H9 (cell line): ENCODE measurements at regions not wholly inside any gene's neighbourhood (a gene's known extent, or its start where the extent isn't known, plus 50 kb on each side); places are given as distances from the start of the nearest gene placed in this dataset.
"Not testable (repeated sequence)": the region's sequence is repeated elsewhere in the genome, so short reads cannot be mapped to it uniquely, and the experiment has no call there.

Experiments
- DNase-seq: peaks from one replicate; pipeline ENCODE4 v3.0.0-alpha.2; 2017
- H2AFZ ChIP-seq: one replicate; pipeline ENCODE4 v1.6.1; 2013; ENCODE audit warnings: mild to moderate bottlenecking, low read length, control low read depth, moderate library complexity
- H2AK5ac ChIP-seq: 2 replicates; pipeline ENCODE4 v1.6.1; 2013; ENCODE audit warnings: low read length, control low read depth, mixed read lengths; ENCODE audit not compliant: insufficient read length
- H2BK120ac ChIP-seq: one replicate; pipeline ENCODE4 v1.6.1; 2013; ENCODE audit warnings: low read depth, mild to moderate bottlenecking, low read length, control low read depth, inconsistent platforms; ENCODE audit not compliant: poor library complexity, severe bottlenecking
- H2BK12ac ChIP-seq: 2 replicates; pipeline ENCODE4 v1.6.1; 2013; ENCODE audit warnings: low read length, control low read depth, mixed read lengths, low read depth; ENCODE audit not compliant: insufficient read length
- H2BK15ac ChIP-seq: 2 replicates; pipeline ENCODE4 v1.6.1; 2013; ENCODE audit warnings: low read depth, low read length, control low read depth
- H2BK20ac ChIP-seq: one replicate; pipeline ENCODE4 v1.6.1; 2013; ENCODE audit warnings: low read depth, mild to moderate bottlenecking, low read length, control low read depth, inconsistent platforms; ENCODE audit not compliant: poor library complexity, severe bottlenecking
- H2BK5ac ChIP-seq: 2 replicates; pipeline ENCODE4 v1.6.1; 2013; ENCODE audit warnings: low read length, control low read depth, mixed read lengths; ENCODE audit not compliant: insufficient read length
- H3K14ac ChIP-seq: 2 replicates; pipeline ENCODE4 v1.6.1; 2013; ENCODE audit warnings: low read length, control low read depth; ENCODE audit not compliant: insufficient read depth
- H3K18ac ChIP-seq: 2 replicates; pipeline ENCODE4 v1.6.1; 2013; ENCODE audit warnings: low read depth, mild to moderate bottlenecking, mixed read lengths, low read length, control low read depth; ENCODE audit not compliant: insufficient read length
- H3K23ac ChIP-seq: 2 replicates; pipeline ENCODE4 v1.6.1; 2013; ENCODE audit warnings: low read length, control low read depth, mixed read lengths, low read depth; ENCODE audit not compliant: insufficient read length
- H3K23me2 ChIP-seq: 2 replicates; pipeline ENCODE4 v1.6.1; 2013; ENCODE audit warnings: low read depth, mild to moderate bottlenecking, mixed read lengths, low read length, control low read depth; ENCODE audit not compliant: insufficient read length, poor library complexity, severe bottlenecking
- H3K27ac ChIP-seq: 2 replicates; pipeline ENCODE4 v1.5.1; 2013; ENCODE audit warnings: low read length, control low read depth, mixed read lengths, low read depth; ENCODE audit not compliant: insufficient read length
- H3K27me3 ChIP-seq: 2 replicates; pipeline ENCODE4 v1.6.1; 2013; ENCODE audit warnings: low read length, control low read depth, inconsistent platforms; ENCODE audit not compliant: insufficient read depth
- H3K4ac ChIP-seq: 2 replicates; pipeline ENCODE4 v1.6.1; 2013; ENCODE audit warnings: low read depth, mild to moderate bottlenecking, control low read depth, inconsistent platforms, low read length, moderate library complexity
- H3K4me1 ChIP-seq: 2 replicates; pipeline ENCODE4 v1.6.1; 2013; ENCODE audit warnings: low read length, control low read depth, inconsistent platforms; ENCODE audit not compliant: insufficient read depth
- H3K4me2 ChIP-seq: 2 replicates; pipeline ENCODE4 v1.6.1; 2013; ENCODE audit warnings: low read length, control low read depth, mixed read lengths; ENCODE audit not compliant: insufficient read length, insufficient read depth
- H3K56ac ChIP-seq: 2 replicates; pipeline ENCODE4 v1.6.1; 2013; ENCODE audit warnings: low read depth, mild to moderate bottlenecking, mixed read lengths, low read length, control low read depth; ENCODE audit not compliant: insufficient read length
- H3K79me1 ChIP-seq: 2 replicates; pipeline ENCODE4 v1.6.1; 2013; ENCODE audit warnings: low read depth, mild to moderate bottlenecking, moderate library complexity, low read length, control low read depth, inconsistent platforms; ENCODE audit not compliant: insufficient read depth, poor library complexity, severe bottlenecking
- H3K79me2 ChIP-seq: 2 replicates; pipeline ENCODE4 v1.6.1; 2013; ENCODE audit warnings: low read length, control low read depth, inconsistent platforms; ENCODE audit not compliant: insufficient read depth
- H3K9ac ChIP-seq: 2 replicates; pipeline ENCODE4 v1.6.1; 2013; ENCODE audit warnings: low read length, control low read depth, mixed read lengths; ENCODE audit not compliant: insufficient read length; ENCODE audit errors: extremely low read depth
- H3K9me3 ChIP-seq: one replicate; pipeline ENCODE4 v1.6.1; 2013; ENCODE audit warnings: low read depth, low read length, inconsistent platforms; ENCODE audit not compliant: control insufficient read depth
- H3T11ph ChIP-seq: one replicate; pipeline ENCODE4 v1.6.1; 2013; ENCODE audit warnings: mild to moderate bottlenecking, low read length, control low read depth, inconsistent platforms
- H4K20me1 ChIP-seq: one replicate; pipeline ENCODE4 v1.6.1; 2013; ENCODE audit not compliant: control insufficient read depth, insufficient read length, insufficient read depth
- H4K5ac ChIP-seq: 2 replicates; pipeline ENCODE4 v1.6.1; 2013; ENCODE audit warnings: low read depth, mild to moderate bottlenecking, mixed read lengths, low read length, control low read depth; ENCODE audit not compliant: insufficient read length
- H4K8ac ChIP-seq: replicated peaks from 2 replicates; pipeline ENCODE4 v1.6.1; 2013; ENCODE audit warnings: low read length, control low read depth, mixed read lengths, low read depth; ENCODE audit not compliant: insufficient read length
- H4K91ac ChIP-seq: 2 replicates; pipeline ENCODE4 v1.6.1; 2013; ENCODE audit warnings: low read depth, mild to moderate bottlenecking, moderate library complexity, mixed read lengths, low read length, control low read depth; ENCODE audit not compliant: insufficient read length
- H3K27ac Mint-ChIP-seq, 3 experiments: 2 replicates in 2 of 3; 3 replicates in 1 of 3; pipeline ENCODE4 v1.8.0; 2020 to 2021; ENCODE audit warnings: mixed read lengths in 3 of 3, mild to moderate bottlenecking in 1 of 3, moderate library complexity in 1 of 3
- H3K27me3 Mint-ChIP-seq: 2 replicates; pipeline ENCODE4 v1.8.0; 2021; ENCODE audit warnings: low read depth, mild to moderate bottlenecking, moderate library complexity, mixed read lengths
- H3K36me3 Mint-ChIP-seq, 3 experiments: 2 replicates in 2 of 3; 3 replicates in 1 of 3; pipeline ENCODE4 v1.8.0; 2020 to 2021; ENCODE audit warnings: low read depth in 3 of 3, mixed read lengths in 3 of 3; ENCODE audit not compliant: insufficient read depth in 1 of 3
- H3K4me1 Mint-ChIP-seq, 2 experiments: 2 replicates each; pipeline ENCODE4 v1.8.0; 2020; ENCODE audit warnings: mixed read lengths in 2 of 2
- H3K4me3 Mint-ChIP-seq, 2 experiments: 2 replicates in 1 of 2; 3 replicates in 1 of 2; pipeline ENCODE4 v1.8.0; 2020 to 2021; ENCODE audit warnings: mild to moderate bottlenecking in 2 of 2, mixed read lengths in 2 of 2, moderate library complexity in 1 of 2
- H3K9me3 Mint-ChIP-seq, 2 experiments: 2 replicates in 1 of 2; 3 replicates in 1 of 2; pipeline ENCODE4 v1.8.0; 2020; ENCODE audit warnings: mild to moderate bottlenecking in 2 of 2, mixed read lengths in 2 of 2, moderate library complexity in 1 of 2
- CTCF ChIP-seq: fragments of 200-600 bp; sonication (generic); conservative IDR thresholded peaks from 3 replicates; pipeline ENCODE4 v1.8.0; 2021; ENCODE audit warnings: antibody characterized with exemption, mild to moderate bottlenecking
- WGBS: extraction: QIAGEN DNeasy Blood & Tissue Kit; methylation state at CpG from one replicate; pipeline ENCODE4 v1.1.7; 2013; ENCODE audit warnings: missing lambda C conversion rate, low lambda C conversion rate, mixed read lengths; ENCODE audit not compliant: insufficient read length; ENCODE audit errors: extremely low coverage; 5-methylcytosine and 5-hydroxymethylcytosine counted together

GRCh38 chr11:116678887-116679286 lies 93.9 kb downstream of the BUD13 start:
- Histone ChIP-seq H3K23me2 (no peaks in the 10 kb centered on the region), H2BK12ac (no peak overlapping the region), H3K4me1 (no peaks in the 10 kb centered on the region), H3T11ph (no peak overlapping the region), H2BK15ac (no peak overlapping the region), H2AFZ (no peak overlapping the region), H3K9me3 (peaks cover 3% of the 10 kb centered on the region), H3K56ac (no peak overlapping the region), H3K18ac (no peak overlapping the region), H4K8ac (no peak overlapping the region), H3K4me2 (no peak overlapping the region), H3K27me3 (no peaks in the 10 kb centered on the region), H3K79me1 (no peaks in the 10 kb centered on the region), H4K91ac (no peak overlapping the region), H3K23ac (no peak overlapping the region), H2BK5ac (no peak overlapping the region), H4K20me1 (no peaks in the 10 kb centered on the region), H3K9ac (no peak overlapping the region), H3K27ac (no peak overlapping the region), H4K5ac (no peak overlapping the region), H3K79me2 (no peaks in the 10 kb centered on the region), H2BK20ac (no peak overlapping the region), H3K4ac (no peak overlapping the region), H2AK5ac (no peak overlapping the region), H2BK120ac (no peak overlapping the region), H3K14ac (no peak overlapping the region)
- no CpG with 5 or more reads among the region's 3 CpGs for whole genome bisulfite sequencing
- peaks cover 9% of the 10 kb centered on the region; the same call in 1 of the 2 replicates for H3K27me3 Mint-ChIP-seq
- H3K36me3 Mint-ChIP-seq = peaks cover 0 to 8% (median 6%) of the 10 kb centered on the region in 3 experiments; a peak in 4 of 7 replicates
- DNase-seq = no peak
- no peak overlapping the region for H3K4me3 Mint-ChIP-seq
- no peak overlapping the region for H3K27ac Mint-ChIP-seq
- no peak for TF ChIP-seq CTCF
- H3K4me1 Mint-ChIP-seq = no peaks in the 10 kb centered on the region; a peak in 1 of 4 replicates
- peaks cover 7 to 8% of the 10 kb centered on the region in 2 experiments; a peak in 4 of 5 replicates for H3K9me3 Mint-ChIP-seq

- not testable (repeated sequence) for H3K14ac ChIP-seq, H3K9ac ChIP-seq, DNase-seq, H3K79me2 ChIP-seq, H4K20me1 ChIP-seq, H3K4me1 Mint-ChIP-seq, H2BK15ac ChIP-seq, H3K23ac ChIP-seq, H3K4me3 Mint-ChIP-seq, H3K36me3 Mint-ChIP-seq, H4K91ac ChIP-seq, H3T11ph ChIP-seq, H4K8ac ChIP-seq, H3K4me2 ChIP-seq, H2BK5ac ChIP-seq, H3K79me1 ChIP-seq, H3K23me2 ChIP-seq, H2AFZ ChIP-seq, H3K27ac ChIP-seq, H2AK5ac ChIP-seq, H3K4ac ChIP-seq, H4K5ac ChIP-seq, H2BK120ac ChIP-seq, H2BK12ac ChIP-seq, H3K56ac ChIP-seq, H2BK20ac ChIP-seq, H3K18ac ChIP-seq, H3K27ac Mint-ChIP-seq, H3K9me3 ChIP-seq, H3K27me3 ChIP-seq, H3K4me1 ChIP-seq
- Mint-ChIP-seq H3K27me3 (peaks cover 54% of the 10 kb centered on the region), H3K9me3 (peaks cover 12% of the 10 kb centered on the region in 2 experiments; a peak in 4 of 5 replicates)
- no CpG with 5 or more reads among the region's 1 CpG for WGBS
Observed at GRCh38 chr11:116667318-116667717, 105.5 kb downstream of the BUD13 start.
